ENCODE measurements at regions not wholly inside any gene's neighbourhood (a gene's known extent, or its start where the extent isn't known, plus 50 kb on each side); places are given as distances from the start of the nearest gene placed in this dataset.

- 44 to 69% (median 47%) methylated on average over 4 of the region's 4 CpGs for WGBS, 3 donors
- no peak overlapping the region for H3K27ac ChIP-seq (ENCODE audit: low read depth, low read length)
Measured at GRCh38 chr15:38860253-38860652, 295.6 kb upstream of the RASGRP1 start.

GRCh38 chr15:38860674-38861073 lies 296.1 kb upstream of the RASGRP1 start:
- H3K27ac ChIP-seq (ENCODE audit: low read depth, low read length) = no peak overlapping the region

- no peak overlapping the region for H3K27ac ChIP-seq (ENCODE audit: low read depth, low read length)
Measured at GRCh38 chr15:38861108-38861507, 296.5 kb upstream of the RASGRP1 start.

- 41 to 65% (median 57%) methylated on average over 1 of the region's 1 CpG for WGBS, 3 donors
- H3K27ac ChIP-seq (ENCODE audit: low read depth, low read length) = no peak overlapping the region
Measured at GRCh38 chr15:38862099-38862498, 297.5 kb upstream of the RASGRP1 start.

GRCh38 chr15:38863381-38863780 lies 298.8 kb upstream of the RASGRP1 start:
- 75 to 80% (median 80%) methylated on average over 4 of the region's 4 CpGs for WGBS, 3 donors
- H3K27ac ChIP-seq (ENCODE audit: low read depth, low read length) = no peak overlapping the region

- H3K27ac ChIP-seq (ENCODE audit: low read depth, low read length) = no peak overlapping the region
- 73 to 94% (median 87%) methylated on average over 3 of the region's 3 CpGs for WGBS, 3 donors
Measured at GRCh38 chr15:38864122-38864521, 299.5 kb upstream of the RASGRP1 start.

GRCh38 chr15:38864827-38865581 lies 300.4 kb upstream of the RASGRP1 start:
- no peak overlapping the region for H3K27ac ChIP-seq (ENCODE audit: low read depth, low read length)
- 52 to 55% (median 54%) methylated on average over 9 of the region's 9 CpGs for WGBS, 3 donors

- 78 to 86% (median 81%) methylated on average over 7 of the region's 7 CpGs for WGBS, 3 donors
- H3K27ac ChIP-seq (ENCODE audit: low read depth, low read length) = no peak overlapping the region
Measured at GRCh38 chr15:38867556-38867955, 302.9 kb upstream of the RASGRP1 start.

GRCh38 chr15:38868326-38869114 lies 303.9 kb upstream of the RASGRP1 start:
- no peak overlapping the region for H3K27ac ChIP-seq (ENCODE audit: low read depth, low read length)
- 69 to 78% (median 74%) methylated on average over 8 of the region's 8 CpGs for WGBS, 3 donors

GRCh38 chr15:38871638-38872037 lies 307.0 kb upstream of the RASGRP1 start:
- 92 to 98% (median 93%) methylated on average over 3 of the region's 3 CpGs for WGBS, 3 donors
- H3K27ac ChIP-seq (ENCODE audit: low read depth, low read length) = no peak overlapping the region

GRCh38 chr15:38872732-38873131 lies 308.1 kb upstream of the RASGRP1 start:
- 93 to 95% (median 94%) methylated on average over 5 of the region's 5 CpGs for WGBS, 3 donors
- H3K27ac ChIP-seq (ENCODE audit: low read depth, low read length) = no peak overlapping the region

- WGBS, 3 donors = 39 to 73% (median 68%) methylated on average over 4 of the region's 4 CpGs
- H3K27ac ChIP-seq (ENCODE audit: low read depth, low read length) = no peak overlapping the region
Measured at GRCh38 chr15:38873158-38873557, 308.5 kb upstream of the RASGRP1 start.

- H3K27ac ChIP-seq (ENCODE audit: low read depth, low read length) = no peak overlapping the region
- whole genome bisulfite sequencing, 3 donors = 79 to 88% (median 82%) methylated on average over 5 of the region's 5 CpGs
Measured at GRCh38 chr15:38874464-38874863, 309.9 kb upstream of the RASGRP1 start.

- H3K27ac ChIP-seq (ENCODE audit: low read depth, low read length) = no peak overlapping the region
- 83 to 95% (median 94%) methylated on average over 6 of the region's 6 CpGs for WGBS, 3 donors
Measured at GRCh38 chr15:38876211-38876610, 311.6 kb upstream of the RASGRP1 start.

- no peak overlapping the region for H3K27ac ChIP-seq (ENCODE audit: low read depth, low read length)
- 94 to 95% (median 95%) methylated on average over 3 of the region's 3 CpGs for WGBS, 3 donors
Measured at GRCh38 chr15:38876621-38877020, 312.0 kb upstream of the RASGRP1 start.

- WGBS, 3 donors = 59 to 84% (median 80%) methylated on average over 4 of the region's 4 CpGs
Measured at GRCh38 chr15:38877471-38877870, 312.9 kb upstream of the RASGRP1 start.

GRCh38 chr15:38878026-38878425 lies 313.4 kb upstream of the RASGRP1 start:
- no peak overlapping the region for H3K27ac ChIP-seq (ENCODE audit: low read depth, low read length)

More at GRCh38 chr15:38877471-38877870, 312.9 kb upstream of the RASGRP1 start:
- H3K27ac ChIP-seq (ENCODE audit: low read depth, low read length) = no peak overlapping the region

GRCh38 chr15:38878926-38879325 lies 314.3 kb upstream of the RASGRP1 start:
- 68 to 82% (median 77%) methylated on average over 2 of the region's 2 CpGs for WGBS, 3 donors
- no peak overlapping the region for H3K27ac ChIP-seq (ENCODE audit: low read depth, low read length)

- H3K27ac ChIP-seq (ENCODE audit: low read depth, low read length) = no peak overlapping the region
- WGBS, 3 donors = 63 to 75% (median 68%) methylated on average over 4 of the region's 4 CpGs
Measured at GRCh38 chr15:38879909-38880471, 315.4 kb upstream of the RASGRP1 start.

GRCh38 chr15:38882221-38882620 lies 317.6 kb upstream of the RASGRP1 start:
- H3K27ac ChIP-seq (ENCODE audit: low read depth, low read length) = no peak overlapping the region
- WGBS, 3 donors = 49 to 80% (median 55%) methylated on average over 3 of the region's 3 CpGs

All from adipose tissue (tissue), 3 donors.